ENCODE measurements at regions not wholly inside any gene's neighbourhood (a gene's known extent, or its start where the extent isn't known, plus 50 kb on each side); places are given as distances from the start of the nearest gene placed in this dataset.

GRCh38 chr10:62511238-62511637 is 137.1 kb downstream of the ZNF365 start:
- no peaks in the 10 kb centered on the region for H3K9me3 ChIP-seq (ENCODE audit: control insufficient read depth in 2 of 2, insufficient read depth in 1 of 2, low read depth in 1 of 2, low read length in 1 of 2)
- H3K4me3 ChIP-seq (ENCODE audit: low read depth in 1 of 2, low read length in 2 of 2) = no peak overlapping the region
- H3K4me1 ChIP-seq (ENCODE audit: control insufficient read depth in 2 of 2, insufficient read depth in 2 of 2, low read length in 1 of 2) = no peaks in the 10 kb centered on the region
- no peak overlapping the region for H3K27ac ChIP-seq (ENCODE audit: low read depth in 2 of 2, low read length in 1 of 2)
- peaks cover 0 to 2% of the 10 kb centered on the region in 2 donors for H3K36me3 ChIP-seq (ENCODE audit: control insufficient read depth in 2 of 2, insufficient read depth in 2 of 2, low read length in 1 of 2)
- no peaks in the 10 kb centered on the region for H3K27me3 ChIP-seq (ENCODE audit: control insufficient read depth in 1 of 2, insufficient read depth in 2 of 2, low read length in 2 of 2)
- WGBS, 2 donors = 87 to 90% methylated on average over 3 of the region's 3 CpGs

GRCh38 chr10:62511656-62512055 is 137.5 kb downstream of the ZNF365 start:
- no peaks in the 10 kb centered on the region for H3K9me3 ChIP-seq (ENCODE audit: control insufficient read depth in 2 of 2, insufficient read depth in 1 of 2, low read depth in 1 of 2, low read length in 1 of 2)
- no peaks in the 10 kb centered on the region for H3K4me1 ChIP-seq (ENCODE audit: control insufficient read depth in 2 of 2, insufficient read depth in 2 of 2, low read length in 1 of 2)
- 61 to 64% methylated on average over 2 of the region's 2 CpGs for WGBS, 2 donors
- no peak overlapping the region for H3K27ac ChIP-seq (ENCODE audit: low read depth in 2 of 2, low read length in 1 of 2)
- H3K36me3 ChIP-seq (ENCODE audit: control insufficient read depth in 2 of 2, insufficient read depth in 2 of 2, low read length in 1 of 2) = peaks cover 0 to 2% of the 10 kb centered on the region in 2 donors
- no peaks in the 10 kb centered on the region for H3K27me3 ChIP-seq (ENCODE audit: control insufficient read depth in 1 of 2, insufficient read depth in 2 of 2, low read length in 2 of 2)
- no peak overlapping the region for H3K4me3 ChIP-seq (ENCODE audit: low read depth in 1 of 2, low read length in 2 of 2)

GRCh38 chr10:62512732-62513475 is 138.7 kb downstream of the ZNF365 start:
- H3K27me3 ChIP-seq (ENCODE audit: control insufficient read depth in 1 of 2, insufficient read depth in 2 of 2, low read length in 2 of 2) = no peaks in the 10 kb centered on the region
- no peak overlapping the region for H3K4me3 ChIP-seq (ENCODE audit: low read depth in 1 of 2, low read length in 2 of 2)
- 74 to 79% methylated on average over 5 of the region's 5 CpGs for WGBS, 2 donors
- H3K27ac ChIP-seq (ENCODE audit: low read depth in 2 of 2, low read length in 1 of 2) = no peak overlapping the region
- peaks cover 0 to 2% of the 10 kb centered on the region in 2 donors for H3K36me3 ChIP-seq (ENCODE audit: control insufficient read depth in 2 of 2, insufficient read depth in 2 of 2, low read length in 1 of 2)
- H3K9me3 ChIP-seq (ENCODE audit: control insufficient read depth in 2 of 2, insufficient read depth in 1 of 2, low read depth in 1 of 2, low read length in 1 of 2) = no peaks in the 10 kb centered on the region
- no peaks in the 10 kb centered on the region for H3K4me1 ChIP-seq (ENCODE audit: control insufficient read depth in 2 of 2, insufficient read depth in 2 of 2, low read length in 1 of 2)

- H3K4me3 ChIP-seq (ENCODE audit: low read depth in 1 of 2, low read length in 2 of 2) = no peak overlapping the region
- WGBS, 2 donors = 70 to 72% methylated on average over 6 of the region's 6 CpGs
- H3K27ac ChIP-seq (ENCODE audit: low read depth in 2 of 2, low read length in 1 of 2) = no peak overlapping the region
- H3K4me1 ChIP-seq (ENCODE audit: control insufficient read depth in 2 of 2, insufficient read depth in 2 of 2, low read length in 1 of 2) = no peaks in the 10 kb centered on the region
- H3K27me3 ChIP-seq (ENCODE audit: control insufficient read depth in 1 of 2, insufficient read depth in 2 of 2, low read length in 2 of 2) = no peaks in the 10 kb centered on the region
- no peaks in the 10 kb centered on the region for H3K9me3 ChIP-seq (ENCODE audit: control insufficient read depth in 2 of 2, insufficient read depth in 1 of 2, low read depth in 1 of 2, low read length in 1 of 2)
- peaks cover 0 to 2% of the 10 kb centered on the region in 2 donors for H3K36me3 ChIP-seq (ENCODE audit: control insufficient read depth in 2 of 2, insufficient read depth in 2 of 2, low read length in 1 of 2)
Measured at GRCh38 chr10:62514079-62514693, 140.0 kb downstream of the ZNF365 start.

GRCh38 chr10:62517252-62517651 is 143.1 kb downstream of the ZNF365 start:
- no peaks in the 10 kb centered on the region for H3K36me3 ChIP-seq (ENCODE audit: control insufficient read depth in 2 of 2, insufficient read depth in 2 of 2, low read length in 1 of 2)
- no peak overlapping the region for H3K4me3 ChIP-seq (ENCODE audit: low read depth in 1 of 2, low read length in 2 of 2)
- H3K4me1 ChIP-seq (ENCODE audit: control insufficient read depth in 2 of 2, insufficient read depth in 2 of 2, low read length in 1 of 2) = no peaks in the 10 kb centered on the region
- H3K27ac ChIP-seq (ENCODE audit: low read depth in 2 of 2, low read length in 1 of 2) = no peak overlapping the region
- H3K27me3 ChIP-seq (ENCODE audit: control insufficient read depth in 1 of 2, insufficient read depth in 2 of 2, low read length in 2 of 2) = no peaks in the 10 kb centered on the region
- 95 to 96% methylated on average over 2 of the region's 2 CpGs for WGBS, 2 donors
- H3K9me3 ChIP-seq (ENCODE audit: control insufficient read depth in 2 of 2, insufficient read depth in 1 of 2, low read depth in 1 of 2, low read length in 1 of 2) = no peaks in the 10 kb centered on the region

GRCh38 chr10:62527019-62527827 is 153.1 kb downstream of the ZNF365 start:
- Histone ChIP-seq H3K27ac (ENCODE audit: low read depth in 2 of 2, low read length in 1 of 2) (no peak overlapping the region), H3K9me3 (ENCODE audit: control insufficient read depth in 2 of 2, insufficient read depth in 1 of 2, low read depth in 1 of 2, low read length in 1 of 2) (no peaks in the 10 kb centered on the region), H3K4me1 (ENCODE audit: control insufficient read depth in 2 of 2, insufficient read depth in 2 of 2, low read length in 1 of 2) (no peaks in the 10 kb centered on the region), H3K36me3 (ENCODE audit: control insufficient read depth in 2 of 2, insufficient read depth in 2 of 2, low read length in 1 of 2) (no peaks in the 10 kb centered on the region), H3K27me3 (ENCODE audit: control insufficient read depth in 1 of 2, insufficient read depth in 2 of 2, low read length in 2 of 2) (no peaks in the 10 kb centered on the region), H3K4me3 (ENCODE audit: low read depth in 1 of 2, low read length in 2 of 2) (no peak overlapping the region)
- whole genome bisulfite sequencing, 2 donors = 68 to 71% methylated on average over 6 of the region's 6 CpGs

GRCh38 chr10:62528441-62528840 is 154.3 kb downstream of the ZNF365 start:
- no peaks in the 10 kb centered on the region for H3K4me1 ChIP-seq (ENCODE audit: control insufficient read depth in 2 of 2, insufficient read depth in 2 of 2, low read length in 1 of 2)
- H3K4me3 ChIP-seq (ENCODE audit: low read depth in 1 of 2, low read length in 2 of 2) = no peak overlapping the region
- no peaks in the 10 kb centered on the region for H3K27me3 ChIP-seq (ENCODE audit: control insufficient read depth in 1 of 2, insufficient read depth in 2 of 2, low read length in 2 of 2)
- no peaks in the 10 kb centered on the region for H3K9me3 ChIP-seq (ENCODE audit: control insufficient read depth in 2 of 2, insufficient read depth in 1 of 2, low read depth in 1 of 2, low read length in 1 of 2)
- WGBS, 2 donors = 30 to 43% methylated on average over 1 of the region's 1 CpG
- H3K27ac ChIP-seq (ENCODE audit: low read depth in 2 of 2, low read length in 1 of 2) = no peak overlapping the region
- H3K36me3 ChIP-seq (ENCODE audit: control insufficient read depth in 2 of 2, insufficient read depth in 2 of 2, low read length in 1 of 2) = no peaks in the 10 kb centered on the region

GRCh38 chr10:62529396-62529795 is 155.2 kb downstream of the ZNF365 start:
- Histone ChIP-seq H3K36me3 (ENCODE audit: control insufficient read depth in 2 of 2, insufficient read depth in 2 of 2, low read length in 1 of 2) (no peaks in the 10 kb centered on the region), H3K4me3 (ENCODE audit: low read depth in 1 of 2, low read length in 2 of 2) (no peak overlapping the region), H3K27ac (ENCODE audit: low read depth in 2 of 2, low read length in 1 of 2) (no peak overlapping the region), H3K9me3 (ENCODE audit: control insufficient read depth in 2 of 2, insufficient read depth in 1 of 2, low read depth in 1 of 2, low read length in 1 of 2) (no peaks in the 10 kb centered on the region), H3K4me1 (ENCODE audit: control insufficient read depth in 2 of 2, insufficient read depth in 2 of 2, low read length in 1 of 2) (no peaks in the 10 kb centered on the region), H3K27me3 (ENCODE audit: control insufficient read depth in 1 of 2, insufficient read depth in 2 of 2, low read length in 2 of 2) (no peaks in the 10 kb centered on the region)
- WGBS, 2 donors = 68 to 81% methylated on average over 2 of the region's 2 CpGs

GRCh38 chr10:62534031-62534430 is 159.9 kb downstream of the ZNF365 start:
- Histone ChIP-seq H3K36me3 (ENCODE audit: control insufficient read depth in 2 of 2, insufficient read depth in 2 of 2, low read length in 1 of 2) (no peaks in the 10 kb centered on the region), H3K27ac (ENCODE audit: low read depth in 2 of 2, low read length in 1 of 2) (no peak overlapping the region), H3K27me3 (ENCODE audit: control insufficient read depth in 1 of 2, insufficient read depth in 2 of 2, low read length in 2 of 2) (no peaks in the 10 kb centered on the region), H3K4me1 (ENCODE audit: control insufficient read depth in 2 of 2, insufficient read depth in 2 of 2, low read length in 1 of 2) (no peaks in the 10 kb centered on the region), H3K9me3 (ENCODE audit: control insufficient read depth in 2 of 2, insufficient read depth in 1 of 2, low read depth in 1 of 2, low read length in 1 of 2) (no peaks in the 10 kb centered on the region), H3K4me3 (ENCODE audit: low read depth in 1 of 2, low read length in 2 of 2) (no peak overlapping the region)
- WGBS, 2 donors = 67 to 72% methylated on average over 2 of the region's 2 CpGs
